SK-N-MC (cell line): ENCODE measurements at regions not wholly inside any gene's neighbourhood (a gene's known extent, or its start where the extent isn't known, plus 50 kb on each side); places are given as distances from the start of the nearest gene placed in this dataset.

Experiments
- DNase-seq: peaks from one replicate; pipeline ENCODE4 v3.0.0-alpha.2; 2011; ENCODE audit warnings: low read depth, low spot score
- H3K27ac ChIP-seq: fragments of 200-600 bp; sonication (generic); 2 replicates; pipeline ENCODE4 v1.5.1; 2016; ENCODE audit warnings: mixed run types
- H3K36me3 ChIP-seq: fragments of 200-600 bp; sonication (generic); 2 replicates; pipeline ENCODE4 v1.6.1; 2017; ENCODE audit warnings: antibody characterized with exemption, low read length, mixed read lengths; ENCODE audit not compliant: insufficient read depth
- H3K4me3 ChIP-seq: fragments of 200-600 bp; sonication (generic); 2 replicates; pipeline ENCODE4 v1.5.1; 2016
- H3K9ac ChIP-seq: fragments of 200-600 bp; sonication (generic); 2 replicates; pipeline ENCODE4 v1.8.0; 2017; ENCODE audit warnings: mixed run types, mixed read lengths; ENCODE audit not compliant: insufficient read length
- H3K9me3 ChIP-seq: fragments of 200-600 bp; sonication (generic); 2 replicates; pipeline ENCODE4 v1.6.1; 2017; ENCODE audit warnings: low read depth, mild to moderate bottlenecking, antibody characterized with exemption, low read length, moderate library complexity, mixed read lengths
- EZH2 ChIP-seq: fragments of 200-600 bp; sonication (generic); IDR thresholded peaks from one replicate; pipeline ENCODE4 v1.6.1; 2017; ENCODE audit warnings: antibody characterized with exemption
- FOXP2 ChIP-seq: optimal IDR thresholded peaks from 2 replicates; pipeline ENCODE3; 2011; ENCODE audit warnings: mild to moderate bottlenecking, moderate library complexity; ENCODE audit not compliant: insufficient read depth; ENCODE audit errors: extremely low read length, control extremely low read depth
- POLR2AphosphoS5 ChIP-seq: IDR thresholded peaks from 2 replicates; pipeline ENCODE4 v1.6.1; 2012; ENCODE audit warnings: mild to moderate bottlenecking, low read depth, low read length, borderline replicate concordance

DNA sequence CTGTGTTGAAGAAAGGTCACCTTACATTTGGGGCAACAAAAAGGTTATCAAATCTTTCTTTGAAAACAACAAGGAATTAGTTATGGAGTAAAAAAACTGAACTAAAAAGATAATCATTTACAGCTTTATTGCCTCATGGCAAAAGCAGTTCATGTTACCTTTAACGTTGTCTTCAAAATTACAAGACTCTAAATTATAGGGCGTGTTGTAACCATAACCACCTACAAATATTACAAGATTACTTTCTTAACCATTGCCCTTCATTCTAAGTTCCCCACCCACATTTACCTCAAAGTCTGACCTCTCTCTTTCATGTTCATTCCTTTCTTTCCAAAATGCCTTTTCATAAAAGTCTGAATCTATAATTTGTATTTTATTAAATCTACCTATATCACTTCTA is 74.6 kb upstream of the LRATD1 start:
- H3K9ac ChIP-seq = no peak overlapping the region
- no peak overlapping the region for H3K27ac ChIP-seq
- H3K4me3 ChIP-seq = no peak overlapping the region
- TF ChIP-seq POLR2AphosphoS5 (no peak), FOXP2 (no peak), EZH2 (no peak)
- no peaks in the 10 kb centered on the region for H3K9me3 ChIP-seq
- H3K36me3 ChIP-seq = no peaks in the 10 kb centered on the region
- DNase-seq = no peak

DNA sequence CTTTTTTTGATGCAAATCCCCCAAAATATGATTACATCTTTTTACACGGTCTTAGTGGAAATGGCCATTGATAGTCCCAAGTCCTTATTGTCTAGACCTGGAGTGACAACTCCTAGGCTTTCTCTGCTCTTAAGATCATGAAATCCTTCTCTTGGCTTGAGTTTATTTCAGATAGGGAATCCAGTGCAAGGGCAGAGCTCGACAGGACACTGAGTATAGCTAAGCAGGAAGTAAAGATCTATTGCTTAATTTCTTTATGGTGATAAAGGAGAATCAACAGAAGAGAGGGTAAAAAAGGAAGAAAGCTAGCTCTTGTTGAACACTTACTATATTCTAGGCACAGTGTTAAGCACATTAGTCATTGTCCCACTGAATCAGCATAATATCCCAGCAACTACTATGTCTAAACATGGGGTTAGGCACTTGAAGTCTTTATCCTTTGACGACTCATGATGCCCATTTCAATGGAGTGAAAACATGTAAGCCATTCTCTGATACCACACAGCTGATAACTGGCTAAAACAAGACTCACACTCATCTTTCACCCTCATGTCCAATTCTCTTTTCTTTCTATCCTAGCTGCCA is 74.1 kb upstream of the LRATD1 start:
- Histone ChIP-seq H3K27ac (no peak overlapping the region), H3K4me3 (no peak overlapping the region), H3K9ac (no peak overlapping the region), H3K9me3 (no peaks in the 10 kb centered on the region), H3K36me3 (no peaks in the 10 kb centered on the region)
- TF ChIP-seq POLR2AphosphoS5 (no peak), FOXP2 (no peak), EZH2 (no peak)
- no peak for DNase-seq

DNA sequence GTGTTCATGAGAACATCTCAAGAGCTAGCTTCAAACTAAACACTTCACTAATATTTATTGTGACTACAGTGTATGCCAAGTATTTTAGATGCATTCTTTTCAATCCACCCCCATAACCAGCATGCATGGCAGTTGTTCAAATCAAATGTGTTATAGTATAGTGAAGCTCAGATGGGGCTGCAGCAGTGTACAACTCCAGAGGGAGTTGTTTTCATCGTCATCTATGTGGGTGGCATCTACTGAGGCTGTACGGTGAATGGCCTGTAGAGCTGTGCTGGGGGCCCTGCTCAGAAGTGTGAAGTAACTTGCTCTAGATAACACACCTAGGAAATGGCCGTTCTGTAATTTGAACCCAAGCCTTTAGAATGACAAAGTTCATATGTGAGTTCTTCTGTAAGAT is 71.8 kb upstream of the LRATD1 start:
- H3K9me3 ChIP-seq = no peaks in the 10 kb centered on the region
- DNase-seq = no peak
- no peak overlapping the region for H3K27ac ChIP-seq
- H3K4me3 ChIP-seq = no peak overlapping the region
- H3K9ac ChIP-seq = no peak overlapping the region
- TF ChIP-seq FOXP2 = no peak
- no peak for TF ChIP-seq POLR2AphosphoS5
- no peak for TF ChIP-seq EZH2
- H3K36me3 ChIP-seq = no peaks in the 10 kb centered on the region

DNA sequence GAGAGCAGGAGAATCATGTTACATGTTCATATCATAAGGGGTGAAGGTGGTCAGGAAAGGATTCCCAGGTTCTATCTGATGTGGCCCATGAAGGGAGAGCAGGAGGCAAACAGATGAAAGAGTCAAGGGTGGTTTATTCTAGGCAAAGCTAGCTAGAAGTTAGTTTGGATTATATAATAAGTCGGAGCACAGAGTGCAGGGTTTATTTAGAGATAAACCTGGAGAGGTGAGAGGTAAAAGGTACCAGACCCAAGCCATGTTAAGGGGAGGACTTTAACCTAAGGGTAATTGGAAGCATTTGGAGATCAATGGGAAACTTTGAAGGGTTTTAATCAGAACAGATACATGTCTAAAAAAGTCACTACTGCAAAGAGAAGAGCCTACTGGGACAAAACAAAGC is 69.2 kb upstream of the LRATD1 start:
- DNase-seq = no peak
- Histone ChIP-seq H3K9me3 (no peaks in the 10 kb centered on the region), H3K27ac (no peak overlapping the region), H3K9ac (no peak overlapping the region), H3K36me3 (no peaks in the 10 kb centered on the region), H3K4me3 (no peak overlapping the region)
- no peak for TF ChIP-seq FOXP2
- TF ChIP-seq POLR2AphosphoS5 = no peak
- TF ChIP-seq EZH2 = no peak

DNA sequence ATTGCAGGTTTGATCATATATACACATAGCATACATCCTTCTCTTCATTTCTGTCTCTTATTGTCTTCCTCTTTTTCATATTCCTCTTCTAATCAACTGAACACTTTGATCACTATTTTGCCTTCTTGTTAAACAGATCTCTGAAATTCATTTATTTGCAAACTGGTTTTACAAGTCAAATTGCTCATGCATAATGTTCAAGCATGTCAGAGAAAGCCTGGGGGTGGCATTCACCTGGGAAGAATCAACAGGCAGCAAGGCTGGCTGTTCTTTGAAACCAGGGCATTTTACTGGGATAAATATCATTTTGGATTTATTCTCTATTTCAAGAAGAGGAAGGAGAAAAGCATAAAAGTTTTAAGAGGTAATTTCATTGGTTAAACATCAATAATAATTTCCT is 66.9 kb upstream of the LRATD1 start:
- no peak overlapping the region for H3K9ac ChIP-seq
- no peak overlapping the region for H3K4me3 ChIP-seq
- DNase-seq = no peak
- no peaks in the 10 kb centered on the region for H3K9me3 ChIP-seq
- no peak for TF ChIP-seq EZH2
- TF ChIP-seq FOXP2 = no peak
- TF ChIP-seq POLR2AphosphoS5 = no peak
- H3K36me3 ChIP-seq = no peaks in the 10 kb centered on the region
- H3K27ac ChIP-seq = no peak overlapping the region

DNA sequence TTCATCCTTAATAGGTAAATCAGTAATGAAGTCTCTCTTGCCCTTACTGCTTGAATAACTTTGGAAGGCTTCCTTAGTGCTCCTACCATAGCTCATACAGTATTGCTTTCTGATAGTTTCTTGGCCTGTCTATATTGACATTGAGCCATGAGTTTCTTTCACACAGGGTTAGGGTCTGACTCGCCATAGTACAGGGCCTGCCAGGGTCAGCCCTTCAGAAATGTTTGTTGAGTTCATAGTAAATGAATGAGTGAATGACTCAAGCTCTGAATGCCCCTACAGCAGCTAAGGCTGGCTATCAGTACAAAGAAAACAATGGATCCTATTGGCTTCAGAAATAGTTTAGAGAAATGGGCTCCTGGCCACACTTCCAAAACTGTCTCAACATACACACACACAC is 65.0 kb upstream of the LRATD1 start:
- no peaks in the 10 kb centered on the region for H3K36me3 ChIP-seq

DNA sequence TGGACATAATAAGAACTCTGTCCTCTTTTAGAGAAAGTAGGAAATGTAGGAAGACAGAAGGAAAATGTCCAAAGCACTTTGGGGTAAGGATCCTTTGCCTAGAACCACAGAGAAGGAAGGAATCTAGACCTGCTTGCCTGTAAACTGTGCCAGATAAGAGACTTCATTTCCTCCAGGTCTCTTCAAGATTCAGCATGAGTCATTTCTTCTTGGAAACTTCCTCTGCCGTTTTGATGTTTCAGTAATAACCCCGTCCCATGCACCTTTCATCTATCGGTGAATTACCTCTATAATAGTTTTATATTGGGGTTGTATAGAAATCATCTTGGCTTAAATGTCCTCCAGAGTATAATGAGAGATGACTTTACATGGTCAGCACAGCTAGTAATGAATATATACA is 63.2 kb upstream of the LRATD1 start:
- Histone ChIP-seq H3K4me3 (no peak overlapping the region), H3K36me3 (no peaks in the 10 kb centered on the region), H3K27ac (no peak overlapping the region), H3K9ac (no peak overlapping the region), H3K9me3 (no peaks in the 10 kb centered on the region)
- no peak for TF ChIP-seq POLR2AphosphoS5
- TF ChIP-seq FOXP2 = no peak
- TF ChIP-seq EZH2 = no peak
- DNase-seq = no peak

More for the DNA sequence above, 65.0 kb upstream of the LRATD1 start:
- H3K27ac ChIP-seq = no peak overlapping the region
- no peak for DNase-seq
- H3K9ac ChIP-seq = no peak overlapping the region
- H3K4me3 ChIP-seq = no peak overlapping the region
- H3K9me3 ChIP-seq = no peaks in the 10 kb centered on the region
- no peak for TF ChIP-seq EZH2
- TF ChIP-seq FOXP2 = no peak
- TF ChIP-seq POLR2AphosphoS5 = no peak

DNA sequence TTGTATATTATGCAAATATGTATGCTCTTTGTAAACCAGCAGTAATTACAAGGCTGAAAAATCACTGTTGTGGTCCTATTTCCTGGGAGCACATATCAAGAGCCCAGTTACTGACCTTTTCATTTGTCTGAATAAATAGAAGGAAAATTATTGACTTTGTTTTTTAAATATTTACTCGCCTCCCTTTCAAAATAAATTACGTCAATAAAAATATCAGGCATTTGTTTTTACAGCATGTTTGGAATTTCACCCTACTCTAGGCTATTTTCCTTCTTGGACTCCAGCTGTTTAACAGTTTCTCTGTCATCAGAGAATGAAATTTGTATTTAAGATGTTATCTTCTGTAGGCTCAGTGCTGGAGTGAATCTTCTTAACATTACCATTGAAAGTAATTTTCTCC is 59.9 kb upstream of the LRATD1 start:
- H3K4me3 ChIP-seq = no peak overlapping the region
- H3K9me3 ChIP-seq = no peaks in the 10 kb centered on the region
- no peak for DNase-seq
- H3K9ac ChIP-seq = no peak overlapping the region
- TF ChIP-seq EZH2 (no peak), POLR2AphosphoS5 (no peak), FOXP2 (no peak)
- no peaks in the 10 kb centered on the region for H3K36me3 ChIP-seq
- no peak overlapping the region for H3K27ac ChIP-seq

DNA sequence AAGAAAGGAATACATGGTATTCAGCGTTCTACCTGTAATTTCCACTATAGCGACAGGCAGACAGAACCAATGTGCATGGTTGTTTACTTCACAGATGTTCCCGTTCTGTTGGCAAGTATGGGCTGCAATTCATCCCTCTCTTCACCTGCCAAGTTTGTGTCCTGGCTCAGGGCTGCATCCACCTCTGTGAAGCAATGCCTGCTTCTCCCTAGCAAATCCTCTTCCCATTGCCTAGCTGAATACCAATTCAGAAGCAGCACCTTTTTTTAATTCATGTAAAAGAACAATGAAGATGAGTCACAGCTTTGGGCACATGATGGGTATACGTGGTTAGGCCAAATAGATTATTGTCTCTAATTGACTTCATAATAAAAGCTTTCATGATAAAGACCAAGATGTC is 54.7 kb upstream of the LRATD1 start:
- H3K9me3 ChIP-seq = no peaks in the 10 kb centered on the region
- TF ChIP-seq POLR2AphosphoS5 = no peak
- no peak for DNase-seq
- no peaks in the 10 kb centered on the region for H3K36me3 ChIP-seq
- H3K9ac ChIP-seq = no peak overlapping the region
- H3K27ac ChIP-seq = no peak overlapping the region
- H3K4me3 ChIP-seq = no peak overlapping the region
